Central memory CD4-positive, alpha-beta T cell (primary cell): ENCODE measurements at regions not wholly inside any gene's neighbourhood (a gene's known extent, or its start where the extent isn't known, plus 50 kb on each side); places are given as distances from the start of the nearest gene placed in this dataset.

ENCODE experiments used
- DNase-seq: peaks from one replicate; pipeline ENCODE4 v3.0.0; 2022

- no peak for DNase-seq
Measured at GRCh38 chr4:13248621-13249298, 235.4 kb downstream of the RAB28 start.

GRCh38 chr4:13246107-13246506 is 238.0 kb downstream of the RAB28 start:
- no peak for DNase-seq

- no peak for DNase-seq
Measured at GRCh38 chr4:13244444-13244843, 239.7 kb downstream of the RAB28 start.

- DNase-seq = no peak
Measured at GRCh38 chr4:13243152-13243551, 241.0 kb downstream of the RAB28 start.

GRCh38 chr4:13240066-13240465 is 244.1 kb downstream of the RAB28 start:
- no peak for DNase-seq

- DNase-seq = no peak
Measured at GRCh38 chr4:13238936-13239335, 245.2 kb downstream of the RAB28 start.

DNA sequence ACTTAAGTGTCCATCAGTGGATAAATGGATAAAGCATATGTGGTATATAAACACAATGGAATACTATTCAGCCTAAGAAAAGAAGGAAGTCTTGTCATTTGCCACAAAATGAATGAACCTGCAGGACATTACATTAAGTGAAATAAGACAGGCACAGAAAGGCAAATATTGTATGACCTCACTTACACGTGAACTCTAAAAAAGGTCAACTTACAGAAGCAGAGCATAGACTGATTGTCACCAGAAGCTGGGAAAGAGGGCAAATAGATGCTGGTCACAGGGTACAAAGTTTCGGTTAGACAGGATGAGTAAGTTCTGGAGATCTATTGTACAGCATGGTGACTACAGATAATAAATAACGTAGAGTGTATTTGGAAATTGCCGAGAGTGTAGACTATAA is 247.7 kb downstream of the RAB28 start:
- DNase-seq = no peak

GRCh38 chr4:13233755-13234154 is 250.4 kb downstream of the RAB28 start:
- no peak for DNase-seq

DNA sequence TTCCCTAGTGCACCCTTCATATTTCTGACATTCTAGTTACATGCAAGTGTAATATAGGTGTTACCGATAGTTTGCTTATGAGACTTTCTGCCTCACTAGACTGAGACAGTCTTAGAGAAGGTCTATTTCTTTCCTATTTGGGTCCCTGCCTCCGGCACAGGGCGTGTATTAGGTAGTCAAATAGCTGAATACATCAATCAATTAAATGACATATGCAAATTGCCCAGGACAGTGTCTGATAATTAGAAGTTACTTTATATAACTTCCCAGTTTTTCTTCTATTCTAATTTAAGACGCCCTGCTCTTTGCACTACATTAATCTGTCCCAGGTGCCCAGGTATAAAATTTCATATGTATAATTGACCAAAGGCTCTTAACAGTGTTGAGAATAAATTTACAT is 264.2 kb downstream of the RAB28 start:
- no peak for DNase-seq

DNA sequence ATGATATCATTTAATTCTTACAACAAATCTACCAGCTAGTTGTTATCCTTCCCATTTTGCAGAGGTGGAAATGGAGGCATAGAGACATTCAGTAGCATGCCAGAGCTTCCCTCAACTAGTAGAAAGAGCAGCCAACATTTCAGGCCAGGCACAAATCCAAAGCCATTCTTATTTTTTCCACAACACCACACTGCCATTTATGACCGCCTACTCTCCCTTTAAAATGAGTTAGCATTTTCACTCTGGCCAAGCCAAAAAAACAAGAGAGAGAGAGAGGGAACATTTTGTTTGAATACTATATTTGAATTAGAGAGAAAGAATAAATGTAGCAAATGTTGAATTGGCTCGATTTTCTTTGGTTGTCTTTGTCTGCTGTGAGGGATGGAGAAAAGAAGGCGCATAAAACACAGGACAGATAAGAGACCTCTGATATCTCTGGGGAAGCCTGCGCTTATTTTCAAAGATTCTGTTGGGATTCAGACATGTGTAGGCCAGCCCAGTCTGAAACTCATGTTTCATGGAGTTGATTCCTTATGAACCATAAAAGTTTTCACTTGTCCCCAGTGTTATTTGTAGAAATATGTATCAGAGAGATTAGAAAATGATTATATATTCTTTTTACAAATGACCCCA is 265.7 kb downstream of the RAB28 start:
- no peak for DNase-seq

DNA sequence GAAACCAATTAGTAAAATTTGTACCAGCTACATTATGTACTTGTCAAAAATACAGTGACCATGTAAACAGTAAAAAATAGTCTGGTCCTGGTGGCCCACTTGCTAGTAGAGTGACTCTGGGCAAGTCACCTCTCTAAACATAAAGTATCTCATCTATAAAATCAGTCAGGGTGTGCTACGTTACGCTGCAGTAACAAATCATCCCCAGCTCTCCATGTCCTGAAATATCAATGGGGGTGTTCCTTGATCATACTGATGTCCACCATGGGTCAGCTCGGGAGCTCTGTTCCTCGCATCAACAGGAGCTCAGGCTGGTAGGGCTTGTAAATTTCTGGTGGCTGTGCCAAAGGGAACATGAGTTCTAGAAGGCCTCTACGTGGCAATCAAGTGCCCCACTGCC is 268.6 kb downstream of the RAB28 start:
- no peak for DNase-seq

DNA sequence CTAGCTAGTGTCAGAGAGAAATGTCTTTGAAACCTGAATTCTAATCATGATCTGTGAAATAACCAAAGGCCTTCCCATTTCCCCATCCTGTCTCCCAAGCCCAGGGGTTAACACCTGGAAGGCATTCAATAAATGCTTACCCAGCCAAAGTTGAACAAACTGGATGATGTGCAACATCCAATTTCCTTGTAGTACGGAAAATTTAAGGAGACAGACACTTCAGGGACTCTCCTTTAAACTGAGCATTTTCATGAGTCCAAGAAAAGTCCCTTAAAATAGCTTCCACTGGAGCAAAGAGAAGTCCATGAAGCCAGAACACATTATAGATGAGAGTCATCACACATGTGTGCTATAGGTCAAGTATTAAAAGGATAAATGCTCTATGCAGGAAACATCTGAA is 271.2 kb downstream of the RAB28 start:
- DNase-seq = no peak

- DNase-seq = no peak
Measured at GRCh38 chr4:13209600-13209999, 274.5 kb downstream of the RAB28 start.

GRCh38 chr4:13208558-13209193 is 275.5 kb downstream of the RAB28 start:
- no peak for DNase-seq

- no peak for DNase-seq
Measured at GRCh38 chr4:13207226-13207625, 276.9 kb downstream of the RAB28 start.

- DNase-seq = no peak
Measured at GRCh38 chr4:13203101-13203500, 281.0 kb downstream of the RAB28 start.

DNA sequence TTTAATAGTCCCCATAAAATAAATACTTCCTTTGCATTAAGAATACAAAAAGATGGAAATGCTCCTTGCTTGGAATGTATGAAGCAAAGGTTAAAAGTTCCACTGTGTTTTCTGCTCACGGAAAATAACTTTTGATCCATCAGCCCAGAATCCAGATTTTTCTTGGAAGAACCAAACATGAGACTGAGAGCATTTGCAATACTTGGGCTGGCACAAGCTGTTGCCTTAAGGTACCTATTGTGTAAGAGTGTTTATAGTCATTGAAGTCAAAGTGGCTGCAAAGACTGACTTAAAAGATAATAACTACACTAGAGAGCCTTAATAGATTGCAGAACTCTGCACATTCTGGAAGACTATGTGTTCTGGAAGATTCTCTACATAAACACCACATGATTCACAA is 281.4 kb downstream of the RAB28 start:
- DNase-seq = no peak

GRCh38 chr4:13201241-13201640 is 282.9 kb downstream of the RAB28 start:
- DNase-seq = no peak

- DNase-seq = no peak
Measured at GRCh38 chr4:13196721-13197120, 287.4 kb downstream of the RAB28 start.

- no peak for DNase-seq
Measured at GRCh38 chr4:13193662-13194061, 290.5 kb downstream of the RAB28 start.

GRCh38 chr4:13190093-13190721 is 293.9 kb downstream of the RAB28 start:
- no peak for DNase-seq

DNA sequence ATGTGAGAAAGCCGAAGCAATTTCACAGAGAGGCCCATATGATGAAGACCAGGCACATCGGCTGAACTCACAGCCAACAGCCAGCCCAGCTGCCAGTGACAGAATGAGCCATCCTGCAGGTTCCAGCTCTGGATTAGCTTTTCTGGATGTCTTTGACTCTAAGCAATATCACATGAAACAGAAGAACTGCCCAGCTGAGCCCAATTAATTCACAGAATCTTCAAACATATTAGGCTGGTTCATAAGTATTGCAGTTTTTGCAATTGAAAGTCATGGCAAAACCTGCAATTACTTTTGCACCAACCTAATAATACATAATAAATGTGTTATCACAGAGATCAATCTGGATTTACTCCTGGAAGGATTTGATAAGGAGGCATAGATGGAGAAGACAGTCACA is 299.9 kb downstream of the RAB28 start:
- no peak for DNase-seq

DNA sequence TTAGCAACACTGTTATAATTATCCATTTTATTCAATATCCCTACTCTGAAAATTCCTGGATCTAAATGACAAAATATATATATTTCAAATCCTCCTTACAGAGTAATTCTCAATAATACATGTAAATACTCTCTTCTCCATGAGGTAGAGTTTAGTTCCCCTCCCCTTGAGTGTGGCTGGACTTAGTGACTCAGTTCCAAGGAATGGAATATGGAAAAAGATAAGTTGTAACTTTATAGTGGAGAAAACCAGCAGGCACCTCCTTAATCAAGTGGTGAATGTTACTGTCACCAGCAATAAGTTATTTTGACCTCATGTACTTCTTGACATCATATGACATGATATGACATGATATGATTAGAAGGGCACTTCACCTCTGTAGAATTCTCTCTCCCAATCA is 302.0 kb downstream of the RAB28 start:
- no peak for DNase-seq

GRCh38 chr4:13181681-13182080 is 302.5 kb downstream of the RAB28 start:
- no peak for DNase-seq
